H1 (cell line): ENCODE measurements at regions not wholly inside any gene's neighbourhood (a gene's known extent, or its start where the extent isn't known, plus 50 kb on each side); places are given as distances from the start of the nearest gene placed in this dataset.

Experiments used
- CTCF ChIA-PET: fragments of 300-600 bp; sonication (Branson Sonifier 250); formaldehyde crosslinking; loops from one replicate; lab custom pipeline; 2021; ENCODE audit not compliant: partially characterized antibody; lab: Charles Lee
- POLR2A ChIA-PET: fragments of 300-600 bp; sonication (Branson Sonifier 250); formaldehyde crosslinking; loops from one replicate; lab custom pipeline; 2021; ENCODE audit warnings: inconsistent platforms; ENCODE audit not compliant: partially characterized antibody; lab: Charles Lee
- DNase-seq, 2 experiments: peaks; one replicate each; pipeline versions ENCODE4 v3.0.0 to v3.0.0-alpha.2; 2010 to 2022; ENCODE audit warnings: low spot score in 2 of 2, low read depth in 1 of 2, mixed read lengths in 1 of 2
- FAIRE-seq: peaks from 2 replicates; lab custom pipeline; 2011; peaks lifted over from hg19 to GRCh38; lab: Jason Lieb, UNC
- H2AFZ ChIP-seq: 2 replicates; pipeline ENCODE4 v1.8.1; 2012; ENCODE audit warnings: low read length, inconsistent platforms
- H2AK5ac ChIP-seq: 2 replicates; pipeline ENCODE4 v1.6.1; 2013; ENCODE audit warnings: low read depth, low read length
- H2BK120ac ChIP-seq: replicated peaks from 2 replicates; pipeline ENCODE3; 2013; ENCODE audit warnings: low read depth, low read length, inconsistent platforms
- H2BK12ac ChIP-seq: 2 replicates; pipeline ENCODE4 v1.6.1; 2013; ENCODE audit warnings: low read depth, low read length
- H2BK15ac ChIP-seq: 2 replicates; pipeline ENCODE4 v1.6.1; 2013; ENCODE audit warnings: low read length
- H2BK20ac ChIP-seq: 2 replicates; pipeline ENCODE4 v1.6.1; 2013; ENCODE audit warnings: low read length
- H2BK5ac ChIP-seq: 2 replicates; pipeline ENCODE4 v1.6.1; 2013; ENCODE audit warnings: low read depth, low read length
- H3K14ac ChIP-seq: 2 replicates; pipeline ENCODE4 v1.6.1; 2013; ENCODE audit warnings: inconsistent platforms; ENCODE audit not compliant: insufficient read length
- H3K18ac ChIP-seq: 2 replicates; pipeline ENCODE4 v1.6.1; 2013; ENCODE audit warnings: low read length; ENCODE audit errors: extremely low read depth
- H3K23ac ChIP-seq: 2 replicates; pipeline ENCODE4 v1.6.1; 2013; ENCODE audit warnings: inconsistent platforms; ENCODE audit not compliant: insufficient read length
- H3K23me2 ChIP-seq: 2 replicates; pipeline ENCODE4 v1.6.1; 2013; ENCODE audit warnings: low read depth, low read length
- H3K27ac ChIP-seq: 2 replicates; pipeline ENCODE4 v1.6.1; 2011; ENCODE audit warnings: low read depth, low read length, inconsistent platforms
- H3K27me3 ChIP-seq, 4 experiments: replicated peaks in 1 of 4; 1 replicate in 1 of 4; 2 replicates in 3 of 4; pipeline versions ENCODE4 v1.6.1 to v1.8.1; 2011 to 2013; ENCODE audit warnings: low read length in 3 of 4, mild to moderate bottlenecking in 3 of 4, inconsistent platforms in 2 of 4, mixed read lengths in 2 of 4, moderate library complexity in 1 of 4; ENCODE audit not compliant: control insufficient read depth in 3 of 4, insufficient read depth in 3 of 4; ENCODE audit errors: extremely low read depth in 1 of 4
- H3K36me3 ChIP-seq, 4 experiments: 2 replicates each; pipeline versions ENCODE4 v1.6.1 to v1.8.1; 2011 to 2013; ENCODE audit warnings: mild to moderate bottlenecking in 4 of 4, low read length in 3 of 4, moderate library complexity in 2 of 4, control low read depth in 1 of 4, inconsistent platforms in 1 of 4; ENCODE audit not compliant: insufficient read depth in 4 of 4, control insufficient read depth in 2 of 4
- H3K4ac ChIP-seq: replicated peaks from 2 replicates; pipeline ENCODE3; 2013; ENCODE audit warnings: low read length, low read depth, mixed read lengths, inconsistent platforms; ENCODE audit not compliant: insufficient read length
- H3K4me1 ChIP-seq, 4 experiments: replicated peaks in 1 of 4; 1 replicate in 1 of 4; 2 replicates in 3 of 4; pipeline versions ENCODE4 v1.6.1 to v1.8.1; 2011 to 2013; ENCODE audit warnings: low read length in 3 of 4, inconsistent platforms in 2 of 4, mixed read lengths in 1 of 4; ENCODE audit not compliant: insufficient read depth in 4 of 4, control insufficient read depth in 3 of 4
- H3K4me2 ChIP-seq, 2 experiments: 2 replicates each; pipeline versions ENCODE4 v1.6.1 to v1.8.1; 2011 to 2013; ENCODE audit warnings: low read depth in 2 of 2, low read length in 2 of 2, control low read depth in 1 of 2, inconsistent platforms in 1 of 2, mild to moderate bottlenecking in 1 of 2; ENCODE audit not compliant: insufficient read depth in 1 of 2
- H3K4me3 ChIP-seq, 4 experiments: fragments of 200-600, 300-600 bp in 1 of 4; sonication (generic), shearing (Covaris generic), sonication (Bioruptor Twin) in 1 of 4; 2 replicates each; pipeline versions ENCODE4 v1.5.1 to v1.8.1; 2011 to 2016; ENCODE audit warnings: low read length in 4 of 4, low read depth in 3 of 4, control low read depth in 2 of 4, inconsistent platforms in 2 of 4, mild to moderate bottlenecking in 2 of 4, mixed read lengths in 1 of 4, moderate library complexity in 1 of 4; ENCODE audit not compliant: insufficient read depth in 2 of 4; ENCODE audit errors: extremely low read depth in 1 of 4
- H3K56ac ChIP-seq: replicated peaks from 2 replicates; pipeline ENCODE3; 2013; ENCODE audit warnings: low read depth, mild to moderate bottlenecking, mixed read lengths, low read length, inconsistent platforms; ENCODE audit not compliant: insufficient read length
- H3K79me1 ChIP-seq: 2 replicates; pipeline ENCODE4 v1.6.1; 2013; ENCODE audit warnings: low read depth, low read length, control low read depth
- H3K79me2 ChIP-seq, 2 experiments: 2 replicates each; pipeline versions ENCODE4 v1.6.1 to v1.8.1; 2012 to 2013; ENCODE audit warnings: low read length in 2 of 2, mild to moderate bottlenecking in 2 of 2, inconsistent platforms in 1 of 2; ENCODE audit not compliant: insufficient read depth in 2 of 2, control insufficient read depth in 1 of 2
- H3K9ac ChIP-seq, 4 experiments: replicated peaks in 1 of 4; 1 replicate in 1 of 4; 2 replicates in 3 of 4; pipeline versions ENCODE4 v1.6.1 to v1.8.1; 2011 to 2013; ENCODE audit warnings: low read depth in 3 of 4, low read length in 3 of 4, control low read depth in 2 of 4, mild to moderate bottlenecking in 2 of 4, moderate library complexity in 2 of 4, inconsistent platforms in 1 of 4; ENCODE audit errors: extremely low read depth in 1 of 4
- H3K9me3 ChIP-seq, 2 experiments: 2 replicates each; pipeline versions ENCODE4 v1.6.1 to v1.8.1; 2012 to 2013; ENCODE audit warnings: mild to moderate bottlenecking in 2 of 2, moderate library complexity in 2 of 2, control low read depth in 1 of 2, inconsistent platforms in 1 of 2, low read depth in 1 of 2, low read length in 1 of 2, mixed read lengths in 1 of 2; ENCODE audit not compliant: insufficient read depth in 2 of 2
- H4K20me1 ChIP-seq, 2 experiments: replicated peaks in 1 of 2; 2 replicates each; pipeline versions ENCODE3 to v1.8.1; 2011 to 2013; ENCODE audit warnings: inconsistent platforms in 2 of 2, low read length in 2 of 2, mild to moderate bottlenecking in 1 of 2; ENCODE audit not compliant: insufficient read depth in 2 of 2, control insufficient read depth in 1 of 2
- H4K5ac ChIP-seq: 2 replicates; pipeline ENCODE4 v1.6.1; 2013; ENCODE audit warnings: low read length, low read depth, mixed read lengths, inconsistent platforms; ENCODE audit not compliant: insufficient read length
- H4K8ac ChIP-seq: 2 replicates; pipeline ENCODE4 v1.8.0; 2013; ENCODE audit warnings: mild to moderate bottlenecking, moderate library complexity, low read length, inconsistent platforms; ENCODE audit not compliant: insufficient read depth; ENCODE audit errors: extremely low read depth
- H4K91ac ChIP-seq: replicated peaks from 2 replicates; pipeline ENCODE3; 2013; ENCODE audit warnings: low read length, mixed read lengths, inconsistent platforms; ENCODE audit not compliant: insufficient read length
- BCL11A ChIP-seq, 2 experiments: IDR thresholded peaks; one replicate each; pipeline ENCODE4 v1.6.1; 2011; ENCODE audit warnings: low read depth in 2 of 2, low read length in 2 of 2, mild to moderate bottlenecking in 2 of 2
- CTBP2 ChIP-seq: IDR thresholded peaks from 2 replicates; pipeline ENCODE4 v1.7.0; 2011; ENCODE audit warnings: borderline replicate concordance, mild to moderate bottlenecking, moderate library complexity, mixed read lengths, low read length; ENCODE audit not compliant: insufficient read depth, insufficient read length
- E2F6 ChIP-seq: IDR thresholded peaks from 2 replicates; pipeline ENCODE4 v1.6.1; 2012; ENCODE audit warnings: inconsistent platforms
- KDM1A ChIP-seq: fragments of 200-600, 300-600 bp; sonication (generic); IDR thresholded peaks from 2 replicates; pipeline ENCODE4 v1.7.1; 2016; ENCODE audit warnings: mild to moderate bottlenecking, low read length, borderline replicate concordance
- NANOG ChIP-seq: IDR thresholded peaks from 2 replicates; pipeline ENCODE4 v1.6.1; 2011; ENCODE audit warnings: low read length, low read depth, mild to moderate bottlenecking, inconsistent platforms; ENCODE audit not compliant: insufficient read depth, poor library complexity, severe bottlenecking
- NRF1 ChIP-seq: IDR thresholded peaks from 2 replicates; pipeline ENCODE4 v1.6.1; 2011; ENCODE audit warnings: mild to moderate bottlenecking, low read depth, low read length, improper control_type of control experiment
- POU5F1 ChIP-seq: IDR thresholded peaks from 2 replicates; pipeline ENCODE4 v1.6.1; 2011; ENCODE audit warnings: low read depth, mild to moderate bottlenecking, low read length, moderate library complexity
- RFX5 ChIP-seq: IDR thresholded peaks from 2 replicates; pipeline ENCODE4 v1.6.1; 2011; ENCODE audit warnings: low read depth, low read length, improper control_type of control experiment, borderline replicate concordance
- RXRA ChIP-seq: IDR thresholded peaks from 2 replicates; pipeline ENCODE4 v1.6.1; 2011; ENCODE audit warnings: low read depth, mild to moderate bottlenecking, low read length, moderate library complexity; ENCODE audit not compliant: insufficient read depth
- SIN3A ChIP-seq, 2 experiments: IDR thresholded peaks in 1 of 2; conservative IDR thresholded peaks in 1 of 2; 2 replicates each; pipeline ENCODE4 v1.6.1; 2011 to 2012; ENCODE audit warnings: low read length in 2 of 2, improper control_type of control experiment in 1 of 2, low read depth in 1 of 2, mild to moderate bottlenecking in 1 of 2
- TAF7 ChIP-seq: optimal IDR thresholded peaks from 2 replicates; pipeline ENCODE3; 2011; ENCODE audit warnings: low read depth, mild to moderate bottlenecking, inconsistent platforms, low read length, moderate library complexity, borderline replicate concordance
- TCF12 ChIP-seq: IDR thresholded peaks from 2 replicates; pipeline ENCODE4 v1.6.1; 2011; ENCODE audit warnings: low read depth, mild to moderate bottlenecking, low read length
- WGBS, 2 experiments: shearing (Covaris generic) in 1 of 2; methylation state at CpG; one replicate each; pipeline versions ENCODE4 v1.1.6 to v1.1.7; 2013 to 2015; ENCODE audit warnings: low lambda C conversion rate in 2 of 2, mixed read lengths in 2 of 2, inconsistent platforms in 1 of 2, low coverage in 1 of 2, missing lambda C conversion rate in 1 of 2; ENCODE audit not compliant: insufficient replicate concordance in 2 of 2, insufficient coverage in 1 of 2, insufficient read length in 1 of 2; ENCODE audit errors: extremely low coverage in 1 of 2, missing lambda C conversion rate in 1 of 2; 5-methylcytosine and 5-hydroxymethylcytosine counted together

- WGBS, 2 experiments: 86% methylated on average over 4 of the region's 4 CpGs; no CpG with 5 or more reads in 1 of the 2 experiments
- no peaks in the 10 kb centered on the region for H3K79me2 ChIP-seq
- H3K4ac ChIP-seq: no peak overlapping the region
- H4K8ac ChIP-seq: no peak overlapping the region
- H4K5ac ChIP-seq: no peak overlapping the region
- no peak overlapping the region for H3K9ac ChIP-seq
- H4K91ac ChIP-seq: no peak overlapping the region
- H3K79me1 ChIP-seq: no peaks in the 10 kb centered on the region
- no peak overlapping the region for H2BK120ac ChIP-seq
- no peak overlapping the region for H3K23ac ChIP-seq
- no peaks in the 10 kb centered on the region for H3K36me3 ChIP-seq
- H3K9me3 ChIP-seq: peaks cover 0 to 7% of the 10 kb centered on the region in 2 experiments; a peak in 1 of 4 replicates
- peaks cover 10% of the 10 kb centered on the region; the same call in 1 of the 2 replicates for H3K23me2 ChIP-seq
- H3K56ac ChIP-seq: no peak overlapping the region
- H2AK5ac ChIP-seq: no peak overlapping the region
- H3K27me3 ChIP-seq: no peaks in the 10 kb centered on the region
- peaks cover 0 to 5% (median 0%) of the 10 kb centered on the region in 4 experiments; a peak in 2 of 7 replicates for H3K4me1 ChIP-seq
- no peak overlapping the region for H2AFZ ChIP-seq
- ChIA-PET CTCF (interaction anchor here (1.0 to 2.0 kb wide), 5 partner anchors 8 to 405 kb away, joined by 3 to 6 read pairs (median 4); no protein-coding TSS in a partner anchor), POLR2A (no interaction called here)
- no peak overlapping the region for H3K14ac ChIP-seq
- no peak for FAIRE-seq
- H3K4me2 ChIP-seq: no peak overlapping the region
- no peak overlapping the region for H2BK5ac ChIP-seq
- H2BK20ac ChIP-seq: no peak overlapping the region
- H3K27ac ChIP-seq: no peak overlapping the region
- H4K20me1 ChIP-seq: no peaks in the 10 kb centered on the region
- H2BK12ac ChIP-seq: no peak overlapping the region
- DNase-seq: no peak
- no peak overlapping the region for H2BK15ac ChIP-seq
- no peak overlapping the region for H3K4me3 ChIP-seq
- no peak overlapping the region for H3K18ac ChIP-seq
- TF ChIP-seq RFX5 (no peak), E2F6 (no peak), SIN3A (conservative IDR thresholded peaks at IDR 0.05 in 1 of 2, IDR thresholded peaks at IDR 0.05 in 1 of 2; ENCODE audit: low read depth in 1 of 2, low read length in 2 of 2) (no peak), BCL11A (IDR thresholded peaks at IDR 0.05; ENCODE audit: low read depth in 2 of 2, low read length in 2 of 2) (no peak), NRF1 (no peak), RXRA (no peak), CTBP2 (no peak), POU5F1 (no peak), KDM1A (no peak), TCF12 (no peak), TAF7 (no peak), NANOG (no peak)
Measured at GRCh38 chr16:86112178-86112577, 213.2 kb downstream of the IRF8 start.
